Activated naive CD4-positive, alpha-beta T cell treated with anti-CD3 and anti-CD28 coated beads for 36 hours (primary cell): ENCODE measurements at regions not wholly inside any gene's neighbourhood (a gene's known extent, or its start where the extent isn't known, plus 50 kb on each side); places are given as distances from the start of the nearest gene placed in this dataset.

Source experiments
- CTCF ChIA-PET: fragments of 350-600 bp; sonication (Branson Sonifier 250); formaldehyde crosslinking; loops from one replicate; lab custom pipeline; 2021; ENCODE audit warnings: antibody characterized with exemption; lab: Charles Lee
- DNase-seq: peaks from one replicate; pipeline ENCODE4 v3.0.0-alpha.2; 2020
- H3K27ac Mint-ChIP-seq: one replicate; pipeline ENCODE4 v1.8.0; 2021; ENCODE audit warnings: mild to moderate bottlenecking, mixed read lengths
- H3K27me3 Mint-ChIP-seq: one replicate; pipeline ENCODE4 v1.8.0; 2021; ENCODE audit warnings: low read depth, mixed read lengths
- H3K36me3 Mint-ChIP-seq: one replicate; pipeline ENCODE4 v1.8.0; 2021; ENCODE audit warnings: low read depth, mixed read lengths
- H3K4me1 Mint-ChIP-seq: one replicate; pipeline ENCODE4 v1.8.0; 2021; ENCODE audit warnings: low read depth, mixed read lengths
- H3K4me3 Mint-ChIP-seq: one replicate; pipeline ENCODE4 v1.8.0; 2021; ENCODE audit warnings: mild to moderate bottlenecking, moderate library complexity, mixed read lengths
- H3K9me3 Mint-ChIP-seq: one replicate; pipeline ENCODE4 v1.8.0; 2021; ENCODE audit warnings: mixed read lengths
- intact Hi-C: fragments of 100-400 bp; cut with micrococcal nuclease; formaldehyde crosslinking; loops from one replicate; pipeline ENCODE4 v1.15.1; 2023

DNA sequence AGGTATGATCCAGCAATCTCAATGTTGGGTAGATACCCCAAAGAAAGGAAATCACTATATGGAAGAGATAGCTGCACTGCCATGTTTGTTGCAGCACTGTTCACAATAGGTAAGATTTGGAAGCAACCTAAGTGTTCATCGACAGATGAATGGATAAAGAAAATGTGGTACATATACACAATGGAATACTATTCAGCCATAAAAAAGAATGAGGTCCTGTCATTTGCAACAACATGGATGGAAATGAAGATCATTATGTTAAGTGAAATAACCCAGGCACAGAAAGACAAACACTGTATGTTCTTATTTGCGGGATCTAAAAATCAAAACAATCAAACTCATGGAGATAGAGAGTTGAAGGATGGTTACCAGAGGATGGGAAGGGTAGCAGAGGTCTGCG is 372.4 kb upstream of the SPRED2 start:
- CTCF ChIA-PET: interaction anchor here (0.6 kb wide), 1 partner anchor 30 kb away, joined by 3 read pairs; no protein-coding TSS in a partner anchor
- Mint-ChIP-seq H3K4me3 (no peak overlapping the region), H3K4me1 (no peaks in the 10 kb centered on the region), H3K36me3 (no peaks in the 10 kb centered on the region), H3K9me3 (peaks cover 2% of the 10 kb centered on the region), H3K27ac (no peak overlapping the region), H3K27me3 (peaks cover 2% of the 10 kb centered on the region)
- intact Hi-C loops: no loop called here
- DNase-seq: no peak

DNA sequence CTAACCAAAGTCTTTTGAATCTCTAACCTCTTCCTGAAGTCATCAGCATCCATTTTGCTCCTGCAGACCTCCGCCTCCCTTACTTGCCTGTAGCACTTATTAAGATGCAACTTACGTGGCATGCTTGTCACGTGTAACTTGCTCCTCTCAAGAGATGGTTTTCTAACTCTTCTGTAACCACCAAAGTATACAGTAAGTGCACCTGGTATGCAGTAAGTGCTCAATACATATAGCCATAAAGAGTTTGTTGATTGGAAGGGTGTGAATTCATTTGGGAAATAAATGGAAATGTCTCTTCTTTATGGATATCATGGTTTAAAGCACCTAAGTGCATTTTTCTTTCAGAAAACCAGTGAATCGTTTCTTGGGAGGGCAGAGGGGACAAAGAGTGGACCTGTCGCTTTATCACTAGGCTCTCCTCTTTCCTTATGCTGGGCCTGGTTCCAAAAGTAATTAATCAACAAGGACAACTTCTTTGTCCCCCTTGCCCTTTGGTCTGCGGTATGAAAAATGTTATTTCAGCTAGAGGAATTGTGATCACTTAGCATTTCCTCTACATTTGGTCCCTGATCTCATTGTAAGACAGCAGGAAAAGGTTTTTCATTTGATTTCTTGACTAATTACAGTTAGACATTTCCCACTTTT is 370.0 kb upstream of the SPRED2 start:
- DNase-seq: no peak
- intact Hi-C loops: no loop called here
- H3K9me3 Mint-ChIP-seq: peaks cover 2% of the 10 kb centered on the region
- no peaks in the 10 kb centered on the region for H3K4me1 Mint-ChIP-seq
- H3K36me3 Mint-ChIP-seq: no peaks in the 10 kb centered on the region
- no peak overlapping the region for H3K27ac Mint-ChIP-seq
- H3K4me3 Mint-ChIP-seq: no peak overlapping the region
- peaks cover 2% of the 10 kb centered on the region for H3K27me3 Mint-ChIP-seq
- CTCF ChIA-PET: no interaction called here

DNA sequence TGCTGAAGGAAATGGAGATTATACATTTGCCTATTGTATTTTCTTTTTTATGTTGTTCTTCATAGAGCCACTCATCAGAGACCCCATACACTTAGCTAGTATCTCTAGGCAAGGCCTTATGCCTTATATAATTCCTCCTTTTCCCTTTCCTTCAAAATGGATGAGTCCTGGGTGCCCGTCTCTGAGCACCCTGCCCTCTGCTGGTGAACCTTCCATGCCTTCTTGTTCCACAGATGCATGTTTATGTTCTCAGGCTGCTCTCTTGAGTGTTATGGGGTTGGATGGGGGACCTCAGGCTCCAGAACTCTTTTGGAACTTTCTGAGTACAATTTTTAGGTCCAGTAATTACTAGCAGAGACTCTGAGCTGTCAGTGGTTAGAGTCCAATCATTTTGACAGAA is 368.6 kb upstream of the SPRED2 start:
- no peak overlapping the region for H3K27ac Mint-ChIP-seq
- H3K27me3 Mint-ChIP-seq: peaks cover 2% of the 10 kb centered on the region
- intact Hi-C loops: no loop called here
- no peak for DNase-seq
- no peak overlapping the region for H3K4me3 Mint-ChIP-seq
- H3K4me1 Mint-ChIP-seq: no peaks in the 10 kb centered on the region
- CTCF ChIA-PET: interaction anchor here (0.7 kb wide), 1 partner anchor 254 kb away, joined by 3 read pairs; no protein-coding TSS in a partner anchor
- H3K9me3 Mint-ChIP-seq: no peaks in the 10 kb centered on the region
- H3K36me3 Mint-ChIP-seq: no peaks in the 10 kb centered on the region

DNA sequence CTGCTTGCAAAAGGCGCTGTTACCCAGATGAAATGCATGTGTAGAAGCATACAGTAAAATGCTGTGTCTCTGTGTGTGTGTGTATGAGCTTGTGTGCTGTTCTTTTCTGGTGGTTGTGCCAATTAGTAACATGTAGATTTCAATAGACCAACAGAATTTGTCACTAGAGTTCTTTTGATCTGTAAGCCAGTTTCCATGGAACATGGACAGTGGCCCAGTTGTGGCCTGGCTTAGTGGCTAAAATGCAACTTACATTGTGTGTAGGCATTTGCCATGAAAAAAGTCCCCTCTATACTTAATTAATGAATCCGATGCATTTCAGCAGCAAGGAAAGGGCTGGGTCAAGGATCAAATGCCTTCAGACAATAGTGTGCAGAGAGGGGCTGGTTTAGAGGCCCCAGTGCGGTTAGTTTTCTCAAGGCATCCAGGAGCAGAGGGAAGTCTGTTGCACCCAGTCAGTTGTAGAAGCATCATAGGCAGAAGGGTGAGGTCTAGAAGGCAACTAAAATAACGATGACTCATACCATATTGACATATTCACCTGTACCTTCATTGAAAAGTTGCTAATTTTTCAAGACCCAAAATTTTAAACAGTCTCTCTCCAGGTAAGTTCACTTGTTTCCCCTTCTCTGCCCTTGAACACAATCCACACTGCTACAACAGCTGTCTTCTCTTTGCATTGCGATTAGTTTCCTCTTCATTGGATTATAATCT is 366.9 kb upstream of the SPRED2 start:
- Mint-ChIP-seq H3K27ac (no peak overlapping the region), H3K9me3 (no peaks in the 10 kb centered on the region)
- intact Hi-C loops: no loop called here

DNA sequence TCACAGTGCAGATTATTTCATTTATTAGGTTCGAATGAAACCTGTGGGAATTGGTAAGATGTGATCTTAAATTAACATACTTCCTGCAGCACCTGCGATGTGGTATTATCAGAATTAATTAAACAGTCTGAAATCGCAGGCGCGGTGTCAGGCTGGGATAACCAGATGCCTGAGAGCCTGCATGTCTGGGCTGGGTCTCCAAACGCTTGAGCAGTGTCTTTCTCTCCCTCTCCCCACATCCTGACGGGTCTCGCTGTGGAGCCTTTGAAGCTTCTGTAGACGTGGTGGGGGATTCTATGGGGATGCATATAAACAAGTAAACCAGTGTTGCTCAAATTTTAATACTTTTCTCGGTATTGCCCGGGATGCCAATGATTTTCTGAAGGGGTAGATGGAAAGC is 366.2 kb upstream of the SPRED2 start:
- CTCF ChIA-PET: no interaction called here
- peaks cover 2% of the 10 kb centered on the region for H3K27me3 Mint-ChIP-seq

More for the DNA sequence above, 366.9 kb upstream of the SPRED2 start:
- no peak for DNase-seq
- CTCF ChIA-PET: no interaction called here
- Mint-ChIP-seq H3K4me1 (no peaks in the 10 kb centered on the region), H3K36me3 (no peaks in the 10 kb centered on the region), H3K4me3 (no peak overlapping the region), H3K27me3 (peaks cover 2% of the 10 kb centered on the region)

DNA sequence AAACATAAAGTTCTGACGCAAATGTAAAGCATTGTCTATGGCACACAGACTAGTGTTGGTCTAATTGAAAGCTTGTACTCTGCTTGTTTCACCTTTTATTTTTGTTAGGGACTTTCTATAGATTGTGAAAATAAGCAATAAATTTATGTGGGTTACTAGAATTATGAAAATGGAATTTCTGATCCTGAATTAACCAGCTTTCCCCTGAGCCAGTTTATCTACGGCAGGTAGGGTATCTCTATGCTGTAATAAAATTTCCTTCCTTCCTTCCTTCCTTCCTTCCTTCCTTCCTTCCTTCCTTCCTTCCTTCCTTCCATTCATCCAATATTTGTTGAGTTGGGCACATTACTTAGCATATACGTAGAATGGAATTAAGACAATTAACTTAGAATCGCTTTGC is 362.6 kb upstream of the SPRED2 start:
- DNase-seq: no peak
- H3K9me3 Mint-ChIP-seq: no peaks in the 10 kb centered on the region
- no peaks in the 10 kb centered on the region for H3K4me1 Mint-ChIP-seq
- CTCF ChIA-PET: no interaction called here
- H3K27me3 Mint-ChIP-seq: peaks cover 3% of the 10 kb centered on the region
- intact Hi-C loops: no loop called here
- no peaks in the 10 kb centered on the region for H3K36me3 Mint-ChIP-seq
- H3K4me3 Mint-ChIP-seq: no peak overlapping the region
- no peak overlapping the region for H3K27ac Mint-ChIP-seq

More for the DNA sequence above, 366.2 kb upstream of the SPRED2 start:
- Mint-ChIP-seq H3K4me1 (no peaks in the 10 kb centered on the region), H3K9me3 (no peaks in the 10 kb centered on the region), H3K4me3 (no peak overlapping the region), H3K36me3 (no peaks in the 10 kb centered on the region), H3K27ac (no peak overlapping the region)
- intact Hi-C loops: no loop called here
- DNase-seq: no peak

DNA sequence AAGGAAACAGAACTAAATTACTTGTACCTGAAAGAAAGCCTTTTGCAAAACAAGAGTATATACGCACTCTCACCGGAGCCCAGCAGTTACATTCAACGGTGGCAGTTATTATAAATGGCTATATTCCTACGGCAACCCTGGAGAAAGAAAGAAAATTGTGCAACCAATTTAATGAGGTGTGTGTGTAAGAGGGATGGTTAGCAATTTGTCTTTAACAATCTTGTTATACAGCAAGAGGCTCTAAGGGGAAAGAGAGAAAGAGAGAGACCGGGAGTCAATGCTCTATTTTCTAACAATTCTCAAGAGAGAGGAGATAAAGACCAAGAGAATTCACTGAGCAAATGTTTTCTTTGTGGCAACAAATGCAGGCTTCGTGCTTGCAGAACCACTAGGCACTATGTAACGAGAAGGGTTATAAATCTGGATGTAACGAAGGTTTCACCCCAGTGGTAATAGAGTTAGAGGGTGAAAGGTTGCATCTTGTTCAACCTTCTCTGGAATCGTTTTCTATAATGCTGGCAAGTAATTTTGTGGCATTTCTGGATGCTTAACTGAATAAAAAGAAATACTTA is 359.1 kb upstream of the SPRED2 start:
- intact Hi-C loops: no loop called here
- H3K36me3 Mint-ChIP-seq: no peaks in the 10 kb centered on the region
- H3K9me3 Mint-ChIP-seq: no peaks in the 10 kb centered on the region
- peaks cover 5% of the 10 kb centered on the region for H3K27me3 Mint-ChIP-seq
- DNase-seq: no peak
- CTCF ChIA-PET: no interaction called here
- H3K4me1 Mint-ChIP-seq: no peaks in the 10 kb centered on the region
- no peak overlapping the region for H3K4me3 Mint-ChIP-seq
- H3K27ac Mint-ChIP-seq: no peak overlapping the region

DNA sequence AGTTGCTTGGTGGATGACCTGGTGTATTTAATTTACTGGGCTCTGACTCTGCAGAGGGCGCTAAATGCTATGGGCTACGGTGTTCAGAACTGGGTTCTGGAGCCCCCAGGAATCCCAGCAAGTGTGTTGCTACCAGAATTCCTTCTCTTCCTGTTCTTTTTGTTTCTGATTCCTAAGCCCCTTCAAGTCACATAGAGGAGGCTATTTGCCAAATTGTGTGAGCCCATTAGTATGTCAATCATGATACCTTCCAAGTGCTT is 358.2 kb upstream of the SPRED2 start:
- no peak overlapping the region for H3K27ac Mint-ChIP-seq
- intact Hi-C loops: no loop called here
- no peak overlapping the region for H3K4me3 Mint-ChIP-seq
- H3K27me3 Mint-ChIP-seq: peaks cover 5% of the 10 kb centered on the region
- DNase-seq: no peak
- H3K36me3 Mint-ChIP-seq: no peaks in the 10 kb centered on the region
- H3K9me3 Mint-ChIP-seq: no peaks in the 10 kb centered on the region
- H3K4me1 Mint-ChIP-seq: no peaks in the 10 kb centered on the region
- CTCF ChIA-PET: no interaction called here

DNA sequence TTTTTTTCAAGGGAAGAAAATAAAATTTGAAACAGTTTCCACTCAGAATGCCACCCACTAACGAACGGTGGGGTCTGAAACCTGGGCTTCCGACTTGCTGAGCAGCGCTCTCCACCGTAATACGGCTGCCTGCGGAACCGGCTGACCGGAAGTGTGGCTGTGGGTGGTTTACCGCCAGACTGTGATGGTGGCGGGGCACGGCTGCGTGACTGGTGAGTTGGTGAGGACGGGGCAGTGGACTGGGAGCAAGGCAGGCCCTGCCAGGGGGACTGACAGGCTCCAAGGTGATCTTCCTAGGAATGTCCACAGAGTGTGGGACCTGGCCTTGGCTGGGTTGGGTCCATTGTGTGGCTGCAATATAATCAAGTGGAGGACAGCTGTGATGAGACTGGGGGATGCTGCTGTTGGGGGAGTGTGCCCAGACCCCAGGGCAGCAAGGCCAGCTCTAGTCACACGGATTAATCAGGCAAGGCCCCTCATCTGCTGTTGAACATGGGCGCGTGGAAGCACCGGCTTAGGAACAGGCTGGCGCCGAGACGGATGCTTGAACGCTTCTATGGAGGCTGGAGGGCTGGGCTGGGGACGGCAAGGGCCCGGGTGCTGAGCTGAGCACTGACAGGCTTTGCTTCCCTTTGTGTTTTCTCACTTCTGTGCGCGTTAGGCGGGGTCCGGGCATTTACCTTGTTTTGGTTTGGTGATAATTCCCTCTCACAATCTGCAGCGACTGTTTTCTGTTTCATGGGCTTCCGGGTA is 357.7 kb upstream of the SPRED2 start:
- Mint-ChIP-seq H3K27ac (no peak overlapping the region), H3K9me3 (no peaks in the 10 kb centered on the region), H3K36me3 (no peaks in the 10 kb centered on the region), H3K27me3 (peaks cover 5% of the 10 kb centered on the region), H3K4me1 (no peaks in the 10 kb centered on the region), H3K4me3 (no peak overlapping the region)
- CTCF ChIA-PET: no interaction called here
- intact Hi-C loops: no loop called here
- DNase-seq: no peak

DNA sequence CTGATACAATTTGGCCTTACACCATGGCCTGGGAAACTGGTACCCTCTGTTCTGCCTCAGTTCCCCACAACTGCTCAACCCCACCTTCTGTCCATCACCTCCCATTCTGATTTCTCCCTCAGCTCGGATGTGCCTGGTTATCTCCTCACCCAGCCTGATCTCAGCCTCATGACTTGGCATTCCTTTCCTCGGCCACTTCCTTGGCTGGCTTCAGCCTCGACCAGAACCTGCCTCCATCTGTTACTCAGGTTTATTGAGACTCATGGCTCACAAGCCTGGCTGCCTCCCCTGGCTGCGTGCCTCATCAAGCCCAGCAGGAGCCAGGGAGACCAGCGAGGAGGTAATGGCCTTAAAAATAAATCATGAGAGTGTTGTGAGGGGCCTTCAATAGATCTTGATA is 356.2 kb upstream of the SPRED2 start:
- no peak overlapping the region for H3K27ac Mint-ChIP-seq
- no peak overlapping the region for H3K4me3 Mint-ChIP-seq
- intact Hi-C loops: no loop called here
- CTCF ChIA-PET: no interaction called here
- H3K36me3 Mint-ChIP-seq: no peaks in the 10 kb centered on the region
- H3K4me1 Mint-ChIP-seq: no peaks in the 10 kb centered on the region
- peaks cover 5% of the 10 kb centered on the region for H3K27me3 Mint-ChIP-seq
- DNase-seq: no peak
- no peaks in the 10 kb centered on the region for H3K9me3 Mint-ChIP-seq

DNA sequence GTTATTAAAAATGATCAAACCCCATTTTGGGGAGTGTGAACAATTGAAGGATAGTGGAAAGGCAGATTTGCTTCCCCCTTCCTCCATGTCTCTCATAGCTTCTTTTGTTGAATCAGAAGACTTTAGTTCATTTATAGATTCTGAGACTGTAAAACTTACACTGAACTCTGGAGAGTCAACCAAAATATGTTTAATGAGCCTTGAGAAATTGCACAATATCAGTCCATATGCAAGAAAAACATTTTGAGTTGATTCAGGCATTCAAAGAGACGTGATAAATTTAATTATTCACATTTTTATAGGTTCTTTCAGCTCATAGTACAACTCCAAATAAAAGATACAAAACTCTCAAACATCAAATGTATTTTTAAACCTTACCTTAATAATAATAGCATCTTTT is 354.4 kb upstream of the SPRED2 start:
- no peak for DNase-seq
- intact Hi-C loops: no loop called here
- Mint-ChIP-seq H3K27me3 (peaks cover 5% of the 10 kb centered on the region), H3K27ac (no peak overlapping the region), H3K36me3 (no peaks in the 10 kb centered on the region), H3K4me1 (no peaks in the 10 kb centered on the region), H3K4me3 (no peak overlapping the region), H3K9me3 (no peaks in the 10 kb centered on the region)
- CTCF ChIA-PET: no interaction called here

DNA sequence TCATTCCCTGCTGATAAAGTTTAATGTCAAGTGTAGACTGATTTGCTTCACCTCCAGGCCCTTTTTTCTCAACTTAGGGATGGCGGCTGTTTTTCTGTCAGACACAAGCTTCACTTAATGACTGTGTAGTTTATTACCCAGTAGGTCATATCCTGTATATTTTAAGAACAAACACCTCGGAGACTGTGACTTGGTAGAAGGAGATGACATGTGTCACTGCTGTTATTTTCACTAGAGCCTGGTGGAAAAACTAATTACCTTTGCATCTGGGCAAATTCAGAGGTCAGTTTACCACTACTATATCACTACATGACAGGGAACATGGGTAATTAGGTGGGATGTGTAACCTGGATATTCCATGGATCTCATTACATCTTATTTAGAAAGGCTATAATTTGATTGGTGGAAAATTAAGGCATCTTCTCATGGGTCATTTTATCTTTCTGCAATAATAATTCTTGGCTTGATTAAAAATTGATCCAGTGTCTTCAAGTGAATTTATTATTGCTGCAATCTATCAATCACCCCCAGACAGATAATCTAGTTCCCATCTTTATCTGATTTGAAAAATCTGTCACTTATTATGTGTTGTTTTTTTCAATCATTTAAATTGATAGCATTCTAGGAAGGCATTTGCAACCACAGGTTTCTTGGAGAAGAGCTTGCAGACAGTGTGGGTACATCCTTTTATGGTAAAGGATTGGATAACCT is 353.8 kb upstream of the SPRED2 start:
- peaks cover 5% of the 10 kb centered on the region for H3K27me3 Mint-ChIP-seq
- no peak for DNase-seq
- H3K4me3 Mint-ChIP-seq: no peak overlapping the region
- no peak overlapping the region for H3K27ac Mint-ChIP-seq
- no peaks in the 10 kb centered on the region for H3K4me1 Mint-ChIP-seq
- H3K36me3 Mint-ChIP-seq: no peaks in the 10 kb centered on the region
- no peaks in the 10 kb centered on the region for H3K9me3 Mint-ChIP-seq
- CTCF ChIA-PET: interaction anchor here (0.5 kb wide), 1 partner anchor 69 kb away, joined by 3 read pairs; no protein-coding TSS in a partner anchor
- intact Hi-C loops: no loop called here
